HG03064 (cell line): ENCODE measurements at regions not wholly inside any gene's neighbourhood (a gene's known extent, or its start where the extent isn't known, plus 50 kb on each side); places are given as distances from the start of the nearest gene placed in this dataset.

Source experiments
- ATAC-seq: cut with Tn5 transposase; IDR thresholded peaks from one replicate; pipeline ENCODE4 v1.9.1; 2021; ENCODE audit warnings: low read depth; ENCODE audit not compliant: unreplicated experiment

DNA sequence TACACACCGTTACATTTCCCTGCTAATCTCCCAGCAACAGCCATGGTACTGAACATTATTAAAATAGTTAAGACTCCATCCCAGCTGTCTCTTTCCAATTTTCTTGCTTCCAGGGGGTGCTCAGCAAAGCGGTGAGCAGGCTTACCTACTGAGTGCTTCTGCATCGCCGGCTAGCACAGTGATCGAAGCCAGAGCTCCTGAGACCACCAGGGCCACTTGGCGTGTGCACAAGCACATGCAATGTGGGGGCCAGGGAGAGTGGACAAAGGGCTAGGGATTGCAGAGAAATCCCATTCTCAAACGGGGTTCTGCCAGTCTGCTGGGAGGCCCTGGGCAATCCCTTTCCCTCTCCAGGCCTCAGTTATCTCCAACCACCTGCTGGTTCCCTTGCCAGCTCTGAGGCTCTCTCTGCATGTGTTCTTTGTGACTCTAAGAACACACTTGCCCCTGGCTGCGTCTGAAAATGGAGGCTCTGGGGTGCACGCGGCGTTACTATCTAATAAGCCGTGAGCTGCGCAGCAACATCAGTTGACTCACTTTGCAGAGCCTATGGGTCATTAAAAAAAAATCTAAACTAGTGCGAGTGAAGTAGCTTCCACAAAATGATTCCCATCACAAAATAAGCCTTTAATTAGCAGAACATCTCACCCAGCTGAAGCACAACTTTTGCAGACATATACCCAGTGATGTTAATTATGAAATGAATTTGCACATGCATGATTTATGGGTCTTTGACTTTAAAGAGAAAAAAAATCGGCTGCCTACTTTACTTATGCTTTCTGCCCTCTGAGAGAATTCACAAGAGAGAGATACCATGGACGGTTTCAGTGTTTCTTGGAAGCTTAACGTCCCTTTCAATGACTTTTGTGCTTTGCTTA is 271.5 kb downstream of the TLE3 start:
- ATAC-seq = no peak

DNA sequence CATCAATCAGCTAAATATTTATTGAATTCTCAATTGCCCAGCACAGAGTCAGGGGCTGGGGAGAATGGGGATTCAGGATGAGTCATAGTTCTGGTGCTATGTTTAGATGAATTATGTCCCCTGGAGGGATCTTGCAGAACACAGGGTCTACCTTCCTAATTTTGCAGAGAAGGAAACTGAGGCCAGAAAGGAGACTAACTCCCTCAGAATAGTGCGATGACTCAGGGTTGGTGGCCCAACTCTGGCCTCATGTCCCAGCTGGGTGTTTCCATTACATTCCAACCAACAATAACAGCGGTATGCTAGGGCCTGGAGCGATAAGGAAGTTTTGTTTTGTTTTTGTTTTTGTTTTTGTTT is 270.9 kb downstream of the TLE3 start:
- no peak for ATAC-seq

DNA sequence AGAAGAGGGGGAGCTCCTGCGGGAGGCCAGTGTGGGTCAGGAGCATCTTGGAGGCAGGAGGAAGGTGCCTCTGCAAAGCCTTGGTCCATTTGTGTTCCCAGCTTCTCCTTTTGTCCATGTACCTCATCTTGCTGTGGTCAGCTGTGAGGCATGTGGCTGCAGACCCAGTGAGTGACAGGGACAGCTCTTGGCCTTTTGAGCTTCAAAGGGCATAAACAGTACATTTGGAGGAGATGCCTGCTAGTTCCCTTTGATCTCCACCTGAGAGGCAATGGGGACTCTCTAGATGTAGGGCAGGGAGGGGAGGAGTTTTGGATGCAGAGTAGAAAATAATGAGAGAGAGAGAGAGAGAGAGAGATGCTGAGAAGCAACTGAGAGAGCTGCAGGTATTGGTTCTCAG is 270.0 kb downstream of the TLE3 start:
- no peak for ATAC-seq

DNA sequence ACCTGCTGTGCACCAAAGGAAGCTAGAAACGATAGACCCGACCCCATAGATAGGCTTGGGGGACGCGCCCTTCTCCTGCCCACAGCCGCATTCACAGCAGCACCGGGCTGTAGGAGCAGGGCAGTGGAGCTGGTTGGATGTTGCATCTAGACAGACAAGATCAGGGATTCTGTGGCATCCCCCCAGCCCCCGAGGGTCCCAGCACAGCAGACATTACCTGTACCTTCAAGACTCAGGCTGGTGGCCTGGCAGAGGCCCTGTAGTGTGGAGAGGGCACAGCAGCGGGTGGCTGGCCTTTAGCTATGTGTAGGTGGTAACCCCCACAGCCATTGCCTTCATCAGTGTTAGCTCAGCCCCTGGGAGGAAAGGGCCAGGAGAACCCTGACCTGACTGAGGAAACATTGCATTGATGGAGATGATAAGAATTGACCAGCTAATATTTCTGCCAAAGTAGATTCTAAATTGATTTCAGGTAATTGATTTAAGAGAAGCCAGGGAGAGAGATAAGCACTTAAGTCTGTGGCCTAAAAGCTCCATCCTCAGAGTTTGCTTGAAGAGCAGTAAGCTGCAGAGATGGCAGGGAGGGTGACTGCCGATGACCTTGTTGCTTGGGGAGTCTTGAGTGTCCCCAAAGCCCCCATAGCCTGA is 269.4 kb downstream of the TLE3 start:
- no peak for ATAC-seq

DNA sequence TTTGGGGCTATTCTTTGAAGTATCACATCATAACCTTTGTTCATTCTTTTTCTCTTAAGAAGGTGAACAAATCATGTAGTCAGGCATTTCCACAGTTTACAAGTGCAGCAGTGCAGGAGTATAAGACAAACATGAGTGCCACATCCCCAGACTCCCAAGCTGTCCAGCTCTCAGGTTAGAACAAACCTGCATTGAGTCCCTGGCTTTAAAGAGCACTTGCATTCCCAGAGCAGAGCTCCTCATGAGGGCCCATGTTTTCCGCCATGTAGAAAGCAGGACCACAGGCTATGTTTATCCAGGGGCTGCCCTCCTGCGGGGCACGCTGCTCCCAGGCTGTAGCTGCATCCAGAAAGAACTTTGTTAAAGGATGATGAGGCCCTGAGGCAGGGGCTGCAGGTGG is 267.7 kb downstream of the TLE3 start:
- no peak for ATAC-seq

DNA sequence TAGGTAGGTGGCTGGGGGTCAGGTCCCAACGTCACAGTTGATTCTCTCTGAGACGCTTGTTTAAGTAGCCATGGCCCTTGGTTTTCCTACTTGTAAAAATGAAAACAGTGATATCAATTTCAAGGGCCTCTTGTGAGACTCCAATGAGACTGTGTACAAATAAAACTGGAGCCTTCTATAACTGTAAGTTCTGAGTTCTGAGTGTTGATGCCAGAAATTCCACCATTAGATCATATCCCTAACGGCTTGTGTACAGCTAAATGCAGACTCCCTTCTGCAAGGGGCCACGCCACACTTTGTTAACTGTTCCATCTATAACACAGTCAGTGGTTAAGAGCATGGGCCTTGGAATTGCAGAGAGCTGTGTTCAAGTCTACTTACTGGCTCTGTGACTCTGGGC is 267.3 kb downstream of the TLE3 start:
- no peak for ATAC-seq

DNA sequence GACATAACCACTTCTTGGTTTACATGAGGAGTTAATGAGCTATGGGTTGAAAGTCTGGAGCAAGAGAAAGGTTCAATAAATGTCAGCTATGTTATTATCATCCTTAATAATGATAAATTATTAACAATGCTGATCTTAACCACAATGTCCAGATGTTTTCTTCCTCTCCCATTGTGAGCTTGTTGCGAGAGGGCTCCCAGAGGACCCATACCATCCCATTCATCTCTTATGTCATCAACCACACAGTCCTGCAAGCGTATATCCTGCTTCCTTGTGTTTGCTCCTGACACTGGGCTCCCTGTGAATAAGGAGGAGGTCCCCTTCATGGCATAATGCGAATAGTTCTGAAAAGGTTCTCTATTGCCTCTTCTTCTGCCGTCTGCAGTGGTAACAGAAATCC is 266.8 kb downstream of the TLE3 start:
- ATAC-seq = no peak

DNA sequence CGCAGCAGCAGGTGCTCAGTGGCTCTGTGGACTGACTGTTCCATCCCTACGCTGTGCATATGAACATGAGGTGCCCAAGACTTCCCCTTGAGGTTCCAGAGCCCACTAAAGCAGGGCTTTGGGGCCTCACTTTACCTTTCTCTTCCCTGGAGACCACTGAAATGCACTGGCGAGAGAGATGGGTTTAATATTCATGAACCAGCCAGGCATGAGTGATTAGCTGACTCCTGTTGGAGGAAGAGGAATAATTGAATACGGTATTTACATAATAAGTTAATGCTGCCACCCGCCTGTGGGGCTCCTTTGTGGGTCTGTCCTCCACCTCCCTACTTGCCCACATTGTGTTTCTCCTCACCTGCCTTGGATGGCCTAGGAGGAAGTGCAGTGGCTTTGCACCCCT is 263.4 kb downstream of the TLE3 start:
- no peak for ATAC-seq

DNA sequence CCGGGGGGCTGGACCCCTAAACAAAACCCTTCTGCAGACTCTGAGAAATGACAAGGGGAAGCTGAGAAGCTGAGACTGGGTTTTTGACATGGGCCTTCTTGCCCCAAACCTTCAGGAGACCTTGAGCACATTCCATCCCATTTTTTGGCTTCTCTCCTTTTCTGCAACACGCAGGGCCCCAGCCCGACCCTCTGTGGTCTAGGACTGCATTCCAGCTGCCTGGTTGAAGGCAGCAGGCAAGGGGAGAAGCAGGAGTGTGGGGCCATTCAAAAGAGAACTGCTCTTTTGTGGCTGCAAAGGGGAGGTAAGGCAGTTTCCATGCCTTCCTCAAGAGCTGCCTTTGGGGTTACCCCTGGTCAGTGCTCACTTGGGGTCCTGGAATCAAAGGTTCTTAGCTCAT is 263.0 kb downstream of the TLE3 start:
- ATAC-seq = no peak

DNA sequence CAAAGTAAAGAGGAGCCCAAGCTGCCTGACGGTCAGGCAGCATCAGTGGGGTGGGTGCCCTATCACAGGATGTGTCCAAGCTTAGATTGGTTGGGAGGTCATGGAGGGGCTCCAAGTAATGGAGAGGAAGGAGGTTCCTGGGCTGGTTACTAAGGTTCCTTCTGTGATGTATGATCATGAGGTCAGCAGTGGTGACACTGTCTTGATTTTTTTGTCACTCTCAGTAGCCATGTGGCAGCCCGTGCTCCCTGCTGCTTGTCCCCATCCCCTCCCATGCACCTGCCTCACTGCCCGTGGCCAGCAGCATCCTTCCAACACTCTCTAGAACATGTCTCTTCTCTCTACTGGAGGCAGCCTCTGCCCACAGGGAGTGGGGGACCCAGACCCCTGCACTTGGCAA is 261.7 kb downstream of the TLE3 start:
- ATAC-seq = no peak

DNA sequence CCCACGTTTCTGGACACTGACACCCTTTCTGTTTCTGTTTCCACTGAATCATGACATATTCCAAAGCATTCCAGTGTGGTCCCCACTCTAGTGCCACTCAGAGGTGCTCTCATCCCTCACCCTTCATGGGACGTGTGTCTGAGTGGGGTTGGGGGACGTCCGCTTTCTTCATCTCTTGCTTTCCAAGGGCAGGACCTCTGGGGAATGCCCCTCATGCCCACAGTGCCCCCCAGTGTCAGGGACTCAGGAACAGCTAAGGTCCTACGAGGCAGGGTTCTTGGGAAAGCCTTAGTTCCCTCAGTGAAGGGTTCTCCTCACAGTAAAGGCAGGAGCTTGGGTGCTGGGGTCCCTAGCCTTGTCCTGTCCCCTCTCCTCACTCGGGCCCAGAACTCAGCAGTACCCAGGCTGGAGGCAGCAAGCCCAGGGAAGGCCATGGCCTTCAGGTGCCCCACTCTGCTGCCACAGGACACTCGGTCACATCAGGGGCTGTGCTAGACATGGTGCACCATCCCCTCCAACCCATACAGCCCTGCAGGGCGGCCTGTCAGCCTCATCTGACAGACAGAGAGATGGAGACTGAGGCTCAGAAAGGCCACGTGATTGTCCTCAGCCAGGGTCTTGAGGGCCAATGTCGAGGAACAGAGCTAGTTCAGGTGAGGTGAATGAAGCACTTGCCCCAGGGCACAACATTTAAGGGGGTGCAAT is 261.0 kb downstream of the TLE3 start:
- no peak for ATAC-seq

DNA sequence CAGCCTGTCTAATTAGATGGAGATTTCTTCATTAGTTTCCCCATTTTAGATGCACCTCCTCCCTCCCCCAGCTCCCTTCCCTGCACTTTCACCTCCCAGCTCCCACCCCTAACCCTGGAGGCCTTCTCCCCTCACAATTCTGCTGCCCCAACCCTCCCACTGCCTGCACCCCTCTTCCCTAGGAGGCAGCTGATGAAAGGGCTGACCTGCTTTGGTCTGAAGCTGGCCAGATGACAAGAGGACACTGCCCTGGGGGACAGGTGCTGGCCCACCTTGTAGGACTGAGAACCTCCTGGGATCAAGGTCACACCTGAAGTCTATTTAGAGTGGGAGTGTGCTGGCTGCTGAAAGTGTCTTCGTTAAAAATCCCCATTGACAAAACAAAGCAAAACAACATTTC is 259.4 kb downstream of the TLE3 start:
- no peak for ATAC-seq

DNA sequence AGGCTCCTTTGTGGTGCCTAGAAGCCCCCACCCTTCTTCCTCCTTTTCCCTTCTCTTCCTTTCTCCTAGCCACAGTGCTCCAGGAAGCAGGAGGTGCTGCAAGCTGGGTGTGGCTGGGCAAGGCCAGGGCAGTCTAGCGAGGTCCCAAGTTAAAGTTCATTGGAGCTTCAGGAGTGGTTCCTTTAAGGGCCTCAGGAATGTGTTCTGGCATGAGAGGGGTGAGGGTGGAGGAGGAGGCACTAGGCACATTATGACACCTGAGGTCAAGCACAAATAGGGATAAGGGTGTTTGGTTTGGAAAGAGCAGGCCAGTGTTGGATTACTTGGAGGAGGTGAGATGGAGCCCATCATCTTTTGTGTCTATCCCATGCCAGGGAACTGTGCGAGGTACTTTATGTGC is 258.7 kb downstream of the TLE3 start:
- ATAC-seq = no peak

DNA sequence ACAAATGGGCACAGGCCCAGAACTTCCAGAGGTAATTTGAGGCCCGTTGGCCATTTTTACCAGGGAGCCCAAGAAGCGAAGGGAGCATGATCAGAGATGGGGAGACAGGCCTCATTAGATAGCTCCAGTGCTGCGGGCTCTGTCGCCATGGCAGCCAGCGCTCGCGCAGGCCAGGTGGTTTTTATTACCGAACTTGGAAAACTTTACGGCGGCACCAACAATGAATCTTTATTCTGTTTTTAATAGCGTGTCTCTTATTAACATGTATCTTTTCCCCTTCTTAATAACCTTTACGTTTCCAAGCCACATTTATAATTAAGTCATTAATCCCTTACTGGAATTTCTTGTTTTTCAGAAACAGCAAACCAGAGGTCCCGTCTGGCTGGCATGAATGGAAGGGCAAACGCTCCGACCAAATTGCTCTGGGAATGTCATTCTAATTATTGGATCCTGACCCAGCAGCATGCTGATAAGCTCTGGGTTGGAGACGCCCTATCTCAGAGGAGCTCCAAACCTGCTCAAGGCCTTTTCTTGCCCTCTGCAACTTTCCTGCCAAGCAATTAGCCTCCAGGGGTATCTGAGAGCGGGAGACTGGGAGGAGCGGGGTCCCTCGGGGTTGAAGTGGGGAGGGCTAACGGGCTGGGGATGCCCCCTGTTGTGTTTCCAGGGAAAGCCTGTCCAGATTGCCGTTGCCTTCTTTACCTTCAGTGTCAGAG is 256.4 kb downstream of the TLE3 start:
- no peak for ATAC-seq

DNA sequence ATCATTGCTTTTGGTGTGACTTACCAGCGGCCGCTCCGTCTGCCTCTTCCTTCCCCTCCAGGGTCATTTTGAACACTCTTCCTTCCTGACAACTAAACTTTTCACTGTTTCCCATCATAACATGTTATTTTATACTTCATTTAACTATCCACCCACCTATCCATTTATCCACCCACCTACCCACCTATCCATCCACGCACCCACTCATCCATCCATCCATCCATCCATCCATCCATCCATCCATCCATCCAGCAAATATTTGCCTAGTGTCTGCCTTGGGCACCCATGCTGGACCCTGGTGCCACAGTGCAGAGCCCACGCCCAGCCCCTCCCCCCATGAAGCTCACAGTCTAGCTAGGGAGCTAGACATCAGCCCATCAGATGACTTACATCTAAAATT is 254.9 kb downstream of the TLE3 start:
- ATAC-seq = no peak

DNA sequence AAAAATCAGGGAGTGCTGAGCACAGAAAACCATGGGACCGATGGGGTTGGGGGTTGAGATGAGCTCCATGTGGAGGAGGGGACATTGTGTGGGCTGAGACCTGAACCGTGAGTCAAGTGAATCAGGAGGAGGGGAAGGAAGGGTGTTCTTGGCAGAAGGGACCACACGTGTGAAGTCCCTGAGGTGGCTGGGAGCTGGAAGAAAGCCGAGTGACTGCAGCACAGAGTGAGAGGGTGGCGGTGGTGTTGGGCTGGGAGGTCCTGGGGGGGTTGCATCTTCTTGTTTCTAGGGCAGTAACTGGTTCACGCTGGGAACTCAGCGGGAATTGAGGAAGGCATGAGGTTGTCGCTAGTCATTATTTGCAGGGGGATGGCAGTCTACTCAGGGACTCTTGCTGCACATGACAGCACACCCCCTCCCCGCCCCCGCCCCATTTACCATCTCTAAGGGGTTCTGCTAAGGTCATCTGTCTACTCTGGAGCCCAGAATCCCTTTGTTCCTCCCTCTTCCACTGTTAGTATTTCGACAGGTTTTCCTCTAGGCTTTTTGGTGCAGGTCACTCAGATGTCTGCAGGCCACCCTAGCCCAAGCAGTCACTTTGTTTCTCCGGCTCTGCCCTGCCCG is 254.3 kb downstream of the TLE3 start:
- no peak for ATAC-seq

DNA sequence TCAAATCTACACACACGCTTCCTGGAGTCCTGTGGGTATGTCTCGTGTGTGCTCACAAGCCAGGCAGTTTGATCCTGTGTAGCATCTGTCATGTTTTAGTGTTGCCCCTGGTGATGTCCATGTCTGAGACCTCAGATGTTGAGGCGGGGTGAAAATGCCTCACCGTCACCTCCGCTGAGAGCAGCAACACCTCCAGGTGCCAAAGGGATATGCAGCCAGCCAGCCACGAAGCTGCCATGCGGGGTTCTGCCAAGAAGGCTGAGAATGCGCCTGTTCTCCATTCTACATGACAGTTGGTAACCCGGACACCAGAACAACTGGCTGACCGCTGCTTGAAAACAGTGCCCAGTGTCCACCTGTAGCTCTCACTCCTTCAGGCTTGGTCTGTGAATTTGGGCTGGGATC is 253.8 kb downstream of the TLE3 start:
- no peak for ATAC-seq

DNA sequence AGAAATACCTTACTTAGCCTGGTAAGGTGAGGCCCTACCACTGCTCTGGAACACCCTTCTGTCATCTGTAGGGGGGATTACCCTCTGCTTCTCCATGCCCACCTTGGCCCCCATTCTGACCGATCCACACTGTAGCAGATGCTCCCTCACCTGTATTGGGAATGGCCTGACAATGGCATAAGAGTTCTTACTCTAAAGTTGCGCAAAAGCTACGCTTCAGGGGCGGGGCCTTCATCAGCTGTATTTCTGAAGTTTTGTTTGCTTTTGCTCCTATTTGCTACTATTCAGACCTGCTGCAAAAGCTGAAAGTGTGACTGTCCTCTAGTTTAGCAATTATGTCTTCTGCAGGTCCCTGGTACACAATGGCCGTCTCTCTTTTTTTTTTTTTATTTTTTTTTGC is 252.6 kb downstream of the TLE3 start:
- ATAC-seq = no peak

DNA sequence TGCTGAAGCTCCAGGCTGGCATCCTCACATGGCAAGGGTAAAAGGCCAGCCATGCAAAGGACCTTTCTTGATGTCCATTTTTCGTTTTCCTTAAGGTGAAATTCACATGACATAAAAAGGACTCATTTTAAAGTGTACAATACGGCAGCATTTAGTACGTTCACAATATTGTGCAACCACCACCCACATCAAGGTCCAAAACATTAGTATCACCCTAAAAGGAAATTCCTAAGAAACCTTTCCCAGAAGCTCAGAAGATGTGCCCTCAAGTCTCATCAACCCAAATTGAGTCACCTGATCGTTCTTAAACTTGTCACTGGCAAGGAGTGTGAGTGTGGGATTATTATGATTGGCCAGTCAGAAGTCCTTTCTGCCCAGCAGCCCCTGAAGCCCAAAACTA is 250.1 kb downstream of the TLE3 start:
- ATAC-seq = no peak

DNA sequence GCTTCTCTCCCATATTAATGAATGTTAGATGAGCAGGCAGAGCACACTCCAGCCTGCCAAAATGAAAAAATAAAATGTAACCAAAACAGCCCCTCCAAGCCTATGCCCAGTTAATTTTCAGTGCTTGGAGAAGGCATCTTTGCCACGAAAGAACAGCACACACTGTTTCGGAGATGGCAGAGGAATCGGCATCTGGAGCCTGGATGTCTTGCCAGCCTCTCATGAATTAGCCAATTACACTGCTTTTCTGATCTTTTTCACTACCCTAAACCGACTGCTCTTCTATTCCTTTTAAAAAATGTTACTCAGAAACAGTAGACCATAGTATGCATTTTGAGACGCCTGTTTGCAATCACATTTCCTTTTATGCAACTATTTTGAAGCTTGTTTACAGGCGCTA is 249.6 kb downstream of the TLE3 start:
- no peak for ATAC-seq
